GM18873 (cell line): ENCODE measurements at regions not wholly inside any gene's neighbourhood (a gene's known extent, or its start where the extent isn't known, plus 50 kb on each side); places are given as distances from the start of the nearest gene placed in this dataset.

ENCODE experiments used
- ATAC-seq: cut with Tn5 transposase; IDR thresholded peaks from one replicate; pipeline ENCODE4 v1.9.1; 2021; ENCODE audit warnings: mild to moderate bottlenecking, moderate library complexity, moderate number of reproducible peaks; ENCODE audit not compliant: unreplicated experiment, low FRiP score

- no peak for ATAC-seq
These were observed 89.6 kb downstream of the INSIG2 start for GRCh38 chr2:118177884-118178283.

GRCh38 chr2:118177318-118177717, 89.0 kb downstream of the INSIG2 start:
- ATAC-seq: no peak

GRCh38 chr2:118176601-118177000, 88.3 kb downstream of the INSIG2 start:
- no peak for ATAC-seq

GRCh38 chr2:118171546-118171945, 83.3 kb downstream of the INSIG2 start:
- ATAC-seq: no peak

GRCh38 chr2:118169359-118170005, 81.2 kb downstream of the INSIG2 start:
- ATAC-seq: peak; percentile 74

GRCh38 chr2:118168615-118169014, 80.3 kb downstream of the INSIG2 start:
- ATAC-seq: no peak

- ATAC-seq: no peak
These were observed 78.8 kb downstream of the INSIG2 start for GRCh38 chr2:118167026-118167425.

- no peak for ATAC-seq
These were observed 78.0 kb downstream of the INSIG2 start for GRCh38 chr2:118166242-118166641.

GRCh38 chr2:118165595-118165994, 77.3 kb downstream of the INSIG2 start:
- ATAC-seq: no peak
